ENCODE measurements at regions not wholly inside any gene's neighbourhood (a gene's known extent, or its start where the extent isn't known, plus 50 kb on each side); places are given as distances from the start of the nearest gene placed in this dataset.

GRCh38 chr13:109983447-109983846, 197.1 kb upstream of the IRS2 start (continued):
- no peak for TF ChIP-seq CTCF (IDR thresholded peaks at IDR 0.05; ENCODE audit: control extremely low read depth in 1 of 3, insufficient read depth in 1 of 3, low read depth in 1 of 3, low read length in 3 of 3)
- no peak for TF ChIP-seq NANOG (IDR thresholded peaks at IDR 0.05; ENCODE audit: insufficient read depth, low read depth, low read length, poor library complexity, severe bottlenecking)

Measured in H1 (cell line).